Activated CD4-positive, alpha-beta T cell treated with anti-CD3 and anti-CD28 coated beads for 48 hours (primary cell): ENCODE measurements at regions not wholly inside any gene's neighbourhood (a gene's known extent, or its start where the extent isn't known, plus 50 kb on each side); places are given as distances from the start of the nearest gene placed in this dataset.
A peak's percentile ranks its signal among the peaks of the same experiment; 100 is the strongest.
"Not testable (repeated sequence)": the region's sequence is repeated elsewhere in the genome, so short reads cannot be mapped to it uniquely, and the experiment has no call there.

ENCODE experiments used
- DNase-seq: peaks from one replicate; pipeline ENCODE4 v3.0.0-alpha.2; 2020

GRCh38 chr9:100639854-100640253, 62.0 kb downstream of the CAVIN4 start:
- DNase-seq = no peak

- DNase-seq = no peak
Measured at GRCh38 chr9:100640447-100641050, 62.7 kb downstream of the CAVIN4 start.

- no peak for DNase-seq
Measured at GRCh38 chr9:100641166-100641565, 63.3 kb downstream of the CAVIN4 start.

GRCh38 chr9:100652850-100653249, 75.0 kb downstream of the CAVIN4 start:
- no peak for DNase-seq

GRCh38 chr9:100653643-100654334, 75.9 kb downstream of the CAVIN4 start:
- no peak for DNase-seq

GRCh38 chr9:100656851-100657250, 79.0 kb downstream of the CAVIN4 start:
- DNase-seq = not testable (repeated sequence)

- no peak for DNase-seq
Measured at GRCh38 chr9:100661668-100662067, 83.8 kb downstream of the CAVIN4 start.

GRCh38 chr9:100662122-100662521, 84.2 kb downstream of the CAVIN4 start:
- no peak for DNase-seq

GRCh38 chr9:100667448-100667847, 89.6 kb downstream of the CAVIN4 start:
- no peak for DNase-seq

- no peak for DNase-seq
Measured at GRCh38 chr9:100668024-100668423, 90.1 kb downstream of the CAVIN4 start.

- DNase-seq = no peak
Measured at GRCh38 chr9:100669968-100670367, 92.1 kb downstream of the CAVIN4 start.

- DNase-seq = no peak
Measured at GRCh38 chr9:100670719-100671118, 92.8 kb downstream of the CAVIN4 start.

- no peak for DNase-seq
Measured at GRCh38 chr9:100671898-100672297, 94.0 kb downstream of the CAVIN4 start.

GRCh38 chr9:100673249-100673648, 95.4 kb downstream of the CAVIN4 start:
- DNase-seq = no peak

- DNase-seq = no peak
Measured at GRCh38 chr9:100674419-100675122, 96.7 kb downstream of the CAVIN4 start.

- DNase-seq = no peak
Measured at GRCh38 chr9:100679834-100680233, 102.0 kb downstream of the CAVIN4 start.

- DNase-seq = no peak
Measured at GRCh38 chr9:100686420-100686819, 108.5 kb downstream of the CAVIN4 start.

GRCh38 chr9:100689635-100690034, 111.8 kb downstream of the CAVIN4 start:
- DNase-seq = no peak

- DNase-seq = no peak
Measured at GRCh38 chr9:100690438-100690837, 112.6 kb downstream of the CAVIN4 start.

GRCh38 chr9:100697339-100697738, 119.5 kb downstream of the CAVIN4 start:
- DNase-seq = no peak

- DNase-seq = no peak
Measured at GRCh38 chr9:100698945-100699344, 121.1 kb downstream of the CAVIN4 start.

- no peak for DNase-seq
Measured at GRCh38 chr9:100699668-100700067, 121.8 kb downstream of the CAVIN4 start.

GRCh38 chr9:100700689-100701318, 122.9 kb downstream of the CAVIN4 start:
- peak; percentile 12 for DNase-seq
